Type B pancreatic cell (in vitro differentiated cells): ENCODE measurements at regions not wholly inside any gene's neighbourhood (a gene's known extent, or its start where the extent isn't known, plus 50 kb on each side); places are given as distances from the start of the nearest gene placed in this dataset.
"Not testable (repeated sequence)": the region's sequence is repeated elsewhere in the genome, so short reads cannot be mapped to it uniquely, and the experiment has no call there.

Experiments
- DNase-seq: peaks from one replicate; pipeline ENCODE4 v3.0.0; 2021; ENCODE audit warnings: mixed read lengths; ENCODE audit not compliant: unreplicated experiment; ENCODE audit errors: extremely low spot score
- H3K27ac Mint-ChIP-seq: 2 replicates; pipeline ENCODE4 v1.8.0; 2021; ENCODE audit warnings: mild to moderate bottlenecking, mixed read lengths
- H3K27me3 Mint-ChIP-seq: 2 replicates; pipeline ENCODE4 v1.8.0; 2021; ENCODE audit warnings: mixed read lengths
- H3K36me3 Mint-ChIP-seq: 2 replicates; pipeline ENCODE4 v1.8.0; 2021; ENCODE audit warnings: mixed read lengths
- H3K4me1 Mint-ChIP-seq: one replicate; pipeline ENCODE4 v1.8.0; 2021; ENCODE audit warnings: mixed read lengths; ENCODE audit not compliant: unreplicated experiment
- H3K4me3 Mint-ChIP-seq: 2 replicates; pipeline ENCODE4 v1.8.0; 2021; ENCODE audit warnings: mild to moderate bottlenecking, mixed read lengths
- H3K9me3 Mint-ChIP-seq: 2 replicates; pipeline ENCODE4 v1.8.0; 2021; ENCODE audit warnings: mixed read lengths
- CTCF ChIP-seq: fragments of 200-600 bp; sonication (generic); conservative IDR thresholded peaks from 2 replicates; pipeline ENCODE4 v1.5.0; 2021; ENCODE audit warnings: antibody characterized with exemption, mild to moderate bottlenecking

- no peaks in the 10 kb centered on the region for H3K27me3 Mint-ChIP-seq
- H3K4me3 Mint-ChIP-seq, result no peak overlapping the region
- peaks cover 11% of the 10 kb centered on the region for H3K4me1 Mint-ChIP-seq
- no peaks in the 10 kb centered on the region for H3K36me3 Mint-ChIP-seq
- no peak for TF ChIP-seq CTCF
- no peaks in the 10 kb centered on the region for H3K9me3 Mint-ChIP-seq
- DNase-seq, result no peak
- no peak overlapping the region for H3K27ac Mint-ChIP-seq
These were observed 84.0 kb downstream of the LACC1 start for GRCh38 chr13:43963726-43964125.

- Mint-ChIP-seq H3K9me3 (no peaks in the 10 kb centered on the region), H3K4me1 (peaks cover 11% of the 10 kb centered on the region), H3K36me3 (no peaks in the 10 kb centered on the region), H3K27me3 (no peaks in the 10 kb centered on the region), H3K4me3 (no peak overlapping the region), H3K27ac (no peak overlapping the region)
- DNase-seq, result no peak
- no peak for TF ChIP-seq CTCF
These were observed 85.2 kb downstream of the LACC1 start for GRCh38 chr13:43964698-43965458.

- Mint-ChIP-seq H3K36me3 (no peaks in the 10 kb centered on the region), H3K9me3 (no peaks in the 10 kb centered on the region), H3K4me3 (no peak overlapping the region), H3K4me1 (peaks cover 11% of the 10 kb centered on the region), H3K27me3 (no peaks in the 10 kb centered on the region), H3K27ac (no peak overlapping the region)
- no peak for DNase-seq
- no peak for TF ChIP-seq CTCF
These were observed 85.7 kb downstream of the LACC1 start for GRCh38 chr13:43965459-43965845.

- not testable (repeated sequence) for DNase-seq, H3K27ac Mint-ChIP-seq, H3K9me3 Mint-ChIP-seq, H3K27me3 Mint-ChIP-seq, H3K4me3 Mint-ChIP-seq, H3K36me3 Mint-ChIP-seq
- H3K4me1 Mint-ChIP-seq, result peaks cover 11% of the 10 kb centered on the region
These were observed 88.7 kb downstream of the LACC1 start for GRCh38 chr13:43968251-43968942.

GRCh38 chr13:43968943-43969690 lies 89.4 kb downstream of the LACC1 start:
- peaks cover 11% of the 10 kb centered on the region for H3K4me1 Mint-ChIP-seq
- DNase-seq, H3K27me3 Mint-ChIP-seq, H3K27ac Mint-ChIP-seq, H3K9me3 Mint-ChIP-seq, H3K4me3 Mint-ChIP-seq, H3K36me3 Mint-ChIP-seq: not testable (repeated sequence)

GRCh38 chr13:43969919-43970318 lies 90.2 kb downstream of the LACC1 start:
- H3K4me3 Mint-ChIP-seq, DNase-seq, H3K4me1 Mint-ChIP-seq, H3K27me3 Mint-ChIP-seq, H3K36me3 Mint-ChIP-seq, H3K27ac Mint-ChIP-seq, H3K9me3 Mint-ChIP-seq: not testable (repeated sequence)

GRCh38 chr13:43970520-43971242 lies 91.0 kb downstream of the LACC1 start:
- not testable (repeated sequence) for H3K27ac Mint-ChIP-seq, H3K4me3 Mint-ChIP-seq, H3K4me1 Mint-ChIP-seq, H3K9me3 Mint-ChIP-seq, H3K36me3 Mint-ChIP-seq, DNase-seq, H3K27me3 Mint-ChIP-seq

- not testable (repeated sequence) for H3K4me1 Mint-ChIP-seq, H3K4me3 Mint-ChIP-seq, H3K9me3 Mint-ChIP-seq
These were observed 91.6 kb downstream of the LACC1 start for GRCh38 chr13:43971324-43971723.

More at GRCh38 chr13:43971324-43971723, 91.6 kb downstream of the LACC1 start:
- not testable (repeated sequence) for H3K27ac Mint-ChIP-seq, H3K36me3 Mint-ChIP-seq, H3K27me3 Mint-ChIP-seq, DNase-seq
